HG03575 (cell line): ENCODE measurements at regions not wholly inside any gene's neighbourhood (a gene's known extent, or its start where the extent isn't known, plus 50 kb on each side); places are given as distances from the start of the nearest gene placed in this dataset.
"Not testable (repeated sequence)": the region's sequence is repeated elsewhere in the genome, so short reads cannot be mapped to it uniquely, and the experiment has no call there.

Source experiments
- ATAC-seq: cut with Tn5 transposase; IDR thresholded peaks from one replicate; pipeline ENCODE4 v1.9.1; 2021; ENCODE audit not compliant: unreplicated experiment, insufficient number of reproducible peaks, low FRiP score; ENCODE audit errors: extremely low read depth

- not testable (repeated sequence) for ATAC-seq
These were observed 213.7 kb downstream of the ATP6V0E2 start for GRCh38 chr7:150087478-150087877.

- ATAC-seq: not testable (repeated sequence)
These were observed 215.4 kb downstream of the ATP6V0E2 start for GRCh38 chr7:150089139-150089538.

DNA sequence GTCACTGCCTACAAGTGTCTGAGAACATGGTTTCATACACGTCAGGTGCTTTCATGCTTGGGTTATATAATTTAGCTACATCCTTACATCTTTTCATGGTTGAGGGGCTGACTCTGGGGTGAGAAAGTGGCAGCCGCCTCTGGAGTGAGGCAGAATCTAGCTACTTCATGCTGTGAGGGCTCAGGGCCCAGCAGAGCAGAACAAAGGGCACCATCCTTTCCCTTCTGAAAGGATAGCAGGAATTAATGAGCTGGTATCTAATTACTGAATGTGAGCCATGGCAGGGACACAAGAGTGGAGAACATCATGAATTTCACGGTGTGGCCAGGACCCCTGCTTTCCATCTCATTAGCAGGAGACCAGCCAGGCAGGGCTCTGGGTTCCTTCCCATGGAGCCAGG is 217.0 kb downstream of the ATP6V0E2 start:
- ATAC-seq: not testable (repeated sequence)

GRCh38 chr7:150093897-150094296 is 220.1 kb downstream of the ATP6V0E2 start:
- ATAC-seq: not testable (repeated sequence)

DNA sequence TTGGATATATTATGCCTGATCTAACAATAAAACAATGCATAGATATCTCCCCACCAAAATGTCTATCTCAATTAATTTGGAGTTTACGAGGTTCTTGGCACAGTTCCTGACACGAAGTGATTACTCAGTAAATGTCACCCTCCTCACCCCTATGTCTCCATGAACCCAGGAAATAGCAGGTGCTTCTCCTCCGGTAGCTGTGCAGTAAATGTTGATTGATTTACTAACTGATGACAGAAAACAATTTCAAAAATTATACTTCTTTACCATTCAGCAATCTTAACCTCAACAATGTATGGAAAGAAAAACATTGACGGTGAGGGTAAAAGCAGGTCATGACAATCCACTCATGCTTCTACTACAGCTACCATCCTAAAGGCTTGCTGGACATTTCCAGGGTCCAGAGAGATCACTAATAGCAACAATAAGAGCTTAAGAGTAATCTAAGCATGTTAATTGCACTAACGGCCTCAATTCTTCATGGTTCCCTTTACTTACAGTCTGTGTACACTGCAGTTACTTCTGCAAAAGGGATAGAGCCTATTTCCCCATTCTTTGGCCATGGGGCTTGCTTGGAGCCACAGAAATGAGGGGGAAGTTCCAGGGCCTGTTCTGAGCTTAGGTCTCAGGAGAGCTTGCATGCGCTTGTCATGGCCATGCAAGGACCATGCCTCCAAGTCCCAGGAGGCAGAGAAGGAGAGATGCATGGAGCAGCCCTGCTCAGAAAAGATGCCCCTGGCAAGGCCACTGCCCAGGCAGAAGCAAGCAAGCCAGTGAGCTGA is 222.6 kb downstream of the ATP6V0E2 start:
- not testable (repeated sequence) for ATAC-seq

- not testable (repeated sequence) for ATAC-seq
These were observed 224.6 kb upstream of the LRRC61 start for GRCh38 chr7:150098592-150098991.

DNA sequence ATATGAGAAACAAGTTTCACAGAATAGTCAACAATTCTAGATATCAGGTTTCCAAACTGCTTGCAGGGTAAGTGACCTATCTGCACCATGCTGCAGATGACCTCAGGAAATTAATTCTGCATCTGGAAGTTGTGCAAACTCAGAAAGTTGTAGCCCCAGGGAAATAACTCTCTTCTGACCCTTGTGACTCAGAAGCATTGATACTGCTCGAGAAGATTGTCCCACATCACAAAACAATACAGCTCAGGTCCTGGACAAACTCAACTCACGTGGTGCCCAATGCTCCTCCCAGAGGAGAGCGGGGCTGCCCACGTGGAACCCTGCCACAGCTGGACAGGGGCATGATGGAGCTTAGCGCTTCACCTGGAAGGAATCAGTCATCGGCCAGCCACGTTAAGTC is 221.9 kb upstream of the LRRC61 start:
- ATAC-seq: not testable (repeated sequence)

- not testable (repeated sequence) for ATAC-seq
These were observed 215.9 kb upstream of the LRRC61 start for GRCh38 chr7:150107283-150107682.

- ATAC-seq: not testable (repeated sequence)
These were observed 212.8 kb upstream of the LRRC61 start for GRCh38 chr7:150110375-150110820.

DNA sequence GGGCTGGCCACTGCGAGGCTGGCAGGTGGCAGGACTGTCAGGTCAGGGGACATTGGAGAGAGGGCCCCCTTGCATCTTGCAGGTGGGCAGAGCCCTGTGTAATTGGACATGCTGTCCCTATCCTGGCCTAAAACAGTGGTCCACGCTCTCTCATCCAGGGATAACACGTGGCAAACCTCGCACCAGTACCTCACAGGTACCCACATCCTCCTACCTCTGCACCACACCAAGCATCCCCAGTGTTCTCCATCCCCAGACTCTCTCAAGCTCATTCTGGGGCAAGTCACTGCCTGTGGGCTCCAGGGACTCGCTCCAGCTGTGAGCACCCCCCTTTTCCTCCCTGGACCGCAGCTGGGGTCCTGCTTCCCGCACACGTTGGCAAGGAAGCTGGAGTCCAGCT is 212.3 kb upstream of the LRRC61 start:
- ATAC-seq: not testable (repeated sequence)

GRCh38 chr7:150111373-150112139 is 211.6 kb upstream of the LRRC61 start:
- ATAC-seq: not testable (repeated sequence)

GRCh38 chr7:150113301-150113700 is 209.9 kb upstream of the LRRC61 start:
- ATAC-seq: not testable (repeated sequence)

DNA sequence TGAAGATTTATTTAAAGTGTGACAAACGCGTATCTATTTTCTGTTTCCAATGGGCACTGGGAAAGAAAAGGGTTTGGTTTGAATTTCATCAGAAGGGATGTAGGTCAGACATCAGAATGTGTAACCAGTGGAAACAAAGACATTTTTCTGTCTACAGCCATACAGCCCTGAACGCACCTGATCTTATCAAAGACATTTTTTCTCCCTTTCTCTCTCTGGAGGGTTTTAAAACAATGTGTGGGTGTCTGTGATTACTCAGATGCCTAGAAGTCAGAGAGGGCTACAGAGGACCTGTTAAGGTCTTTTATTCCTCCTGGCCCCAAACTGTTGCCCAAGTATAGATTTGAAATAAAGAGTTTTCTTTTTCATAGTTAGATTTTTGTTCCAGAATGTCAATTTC is 208.6 kb upstream of the LRRC61 start:
- not testable (repeated sequence) for ATAC-seq

DNA sequence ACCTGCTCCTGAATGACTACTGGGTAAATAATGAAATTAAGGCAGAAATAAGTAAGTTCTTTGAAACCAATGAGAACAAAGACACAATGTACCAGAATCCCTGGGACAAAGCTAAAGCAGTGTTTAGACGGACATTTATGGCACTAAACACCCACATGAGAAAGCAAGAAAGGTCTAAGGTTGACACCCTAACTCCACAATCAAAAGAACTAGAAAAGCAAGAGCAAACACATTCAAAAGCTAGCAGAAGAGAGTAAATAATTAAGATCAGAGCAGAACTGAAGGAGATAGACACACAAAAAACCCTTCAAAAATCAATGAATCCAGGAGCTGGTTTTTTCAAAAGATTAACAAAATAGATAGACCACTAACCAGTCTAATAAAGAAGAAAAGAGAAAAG is 203.2 kb upstream of the LRRC61 start:
- not testable (repeated sequence) for ATAC-seq

DNA sequence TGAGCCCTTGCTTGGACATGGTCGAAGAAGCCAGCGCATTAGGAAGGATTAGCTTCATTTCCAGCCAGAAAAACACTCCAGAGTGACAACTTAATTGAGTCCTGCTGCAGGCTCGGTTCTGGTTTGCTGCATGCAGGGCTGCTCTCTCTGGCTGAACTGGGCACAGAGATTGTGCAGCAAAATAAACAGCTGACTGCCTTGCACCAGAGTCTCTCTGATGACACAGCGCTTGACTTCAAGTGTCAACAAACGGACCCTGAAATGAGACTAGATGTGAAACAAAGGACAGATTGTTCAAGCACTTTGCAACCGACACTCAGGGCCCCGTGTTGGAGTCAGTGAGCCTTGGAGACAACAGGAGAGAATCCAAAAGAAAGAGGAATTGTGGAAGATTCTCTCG is 197.3 kb upstream of the LRRC61 start:
- not testable (repeated sequence) for ATAC-seq

- not testable (repeated sequence) for ATAC-seq
These were observed 188.7 kb upstream of the LRRC61 start for GRCh38 chr7:150134451-150134850.

DNA sequence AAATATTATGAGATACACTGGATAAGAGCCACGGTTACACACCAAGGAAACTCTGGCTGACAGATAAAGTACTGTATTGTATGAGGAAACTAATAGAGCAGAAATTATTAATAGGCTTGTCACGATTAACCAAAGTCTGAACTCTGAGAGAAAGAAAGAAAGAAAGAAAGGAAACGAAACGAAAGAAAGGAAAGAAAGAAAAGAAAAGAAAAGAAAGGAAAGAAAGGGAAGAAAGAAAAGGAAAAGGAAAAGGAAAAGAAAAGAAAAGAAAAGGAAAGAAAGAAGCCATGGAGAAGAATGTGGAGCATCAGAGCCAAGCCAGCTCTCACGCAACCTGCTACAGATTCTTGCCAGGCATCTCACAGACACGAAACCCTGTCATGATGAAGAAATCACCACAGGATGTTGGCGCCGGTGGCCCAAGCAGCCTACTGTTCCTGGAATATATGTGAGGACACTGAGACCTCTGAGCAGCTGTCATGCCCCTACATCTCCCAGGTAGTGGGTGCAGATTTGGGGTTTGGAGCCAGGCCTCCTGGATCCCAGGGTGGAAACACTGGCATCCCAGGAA is 187.4 kb upstream of the LRRC61 start:
- not testable (repeated sequence) for ATAC-seq

DNA sequence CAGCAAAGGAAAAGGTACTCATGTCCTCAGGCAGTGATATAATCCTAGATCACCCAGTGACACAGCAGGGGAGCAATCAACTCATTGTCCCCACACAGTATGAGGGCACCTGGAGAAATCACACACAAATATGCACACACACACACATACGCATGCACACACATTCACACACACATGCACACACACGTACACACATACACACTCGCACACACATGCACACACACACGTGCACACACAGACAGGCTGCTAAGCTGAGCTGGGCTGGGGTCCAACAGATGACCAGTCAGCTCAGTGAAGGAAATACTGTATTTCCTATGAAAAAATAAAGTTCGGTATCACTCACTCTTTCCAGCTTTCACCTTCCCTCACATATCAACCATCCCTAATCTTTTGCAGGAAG is 183.3 kb upstream of the LRRC61 start:
- not testable (repeated sequence) for ATAC-seq

DNA sequence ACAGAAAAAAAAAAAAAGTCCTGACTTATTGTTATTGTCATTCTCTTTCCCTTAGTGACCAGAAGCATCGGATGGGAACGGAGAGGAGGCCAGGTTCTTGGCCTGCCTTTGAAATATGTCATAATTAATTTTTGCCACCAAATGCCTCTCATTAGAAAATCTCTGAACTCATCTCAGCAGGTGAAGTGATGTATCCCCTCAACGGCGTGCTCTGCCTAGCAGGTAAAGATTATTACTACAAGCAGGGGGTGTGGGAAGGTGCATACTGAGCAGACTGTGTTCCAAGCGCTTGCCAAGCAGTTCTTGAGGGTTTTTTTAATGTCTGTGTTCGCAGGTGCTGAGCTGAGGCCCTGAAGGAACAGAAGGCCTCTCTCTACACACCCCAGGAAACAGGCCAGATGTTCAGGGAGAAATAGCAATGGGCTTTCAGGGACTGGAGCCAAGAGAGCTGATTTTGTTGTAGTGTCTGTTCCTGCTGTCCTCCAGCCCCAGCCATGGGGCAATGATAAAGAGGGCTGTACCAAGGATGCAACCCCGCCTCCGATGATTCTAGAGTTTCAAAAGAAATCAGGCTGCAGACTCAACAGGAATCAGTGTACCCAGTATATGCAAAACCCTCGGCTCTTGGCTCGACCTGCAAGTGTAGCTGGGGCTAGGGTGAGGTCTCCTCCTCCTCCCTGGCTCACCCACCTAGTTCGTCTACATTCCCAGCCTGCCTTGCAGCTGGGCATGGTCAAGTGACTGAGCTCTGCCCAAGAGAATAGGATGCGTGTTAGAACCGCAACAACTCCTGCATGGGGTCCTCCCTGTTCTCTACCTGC is 181.4 kb upstream of the LRRC61 start:
- not testable (repeated sequence) for ATAC-seq
